ENCODE measurements at regions not wholly inside any gene's neighbourhood (a gene's known extent, or its start where the extent isn't known, plus 50 kb on each side); places are given as distances from the start of the nearest gene placed in this dataset.

DNA sequence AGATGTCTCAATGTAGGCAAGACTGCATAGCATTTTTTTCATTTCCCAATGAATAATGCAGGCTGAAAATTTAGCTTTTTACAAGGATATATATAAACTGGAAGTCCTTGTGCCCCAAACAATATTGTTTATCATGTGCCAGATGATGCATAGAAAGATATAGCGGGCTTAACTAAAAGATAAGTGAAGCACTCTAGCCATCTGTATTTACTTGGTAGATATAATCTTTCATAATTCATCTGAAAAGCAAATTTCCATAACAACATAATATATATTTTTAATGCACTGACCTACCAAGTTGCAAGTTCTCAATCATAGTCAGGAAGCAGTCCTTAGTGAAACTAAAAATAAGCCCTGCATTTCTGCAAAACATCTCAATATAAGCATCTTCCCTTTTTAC is 653.3 kb downstream of the NLGN4X start:
- Histone ChIP-seq H3K27ac (ENCODE audit: insufficient read depth, low read depth, low read length) (no peak overlapping the region), H3K27me3 (ENCODE audit: control insufficient read depth in 2 of 2, insufficient read depth in 2 of 2, low read length in 2 of 2) (no peaks in the 10 kb centered on the region), H3K79me2 (ENCODE audit: control insufficient read depth, insufficient read depth, low read length) (no peaks in the 10 kb centered on the region), H2AFZ (ENCODE audit: low read depth, low read length) (no peak overlapping the region), H3K9ac (replicated peaks; ENCODE audit: extremely low read depth, insufficient read depth, low read length) (no peak overlapping the region), H3K9me1 (replicated peaks; ENCODE audit: control insufficient read depth, extremely low read depth, insufficient read depth, low read length) (no peaks in the 10 kb centered on the region), H3K4me1 (ENCODE audit: control insufficient read depth, extremely low read depth, insufficient read depth, low read length) (no peaks in the 10 kb centered on the region), H4K20me1 (replicated peaks; ENCODE audit: control insufficient read depth, extremely low read depth, insufficient read depth, low read length) (no peaks in the 10 kb centered on the region), H3K36me3 (ENCODE audit: control insufficient read depth in 2 of 2, extremely low read depth in 1 of 2, insufficient read depth in 2 of 2, low read length in 2 of 2) (no peaks in the 10 kb centered on the region), H3K4me2 (ENCODE audit: insufficient read depth, low read length) (no peak overlapping the region), H3K9me3 (replicated peaks; ENCODE audit: control insufficient read depth, insufficient read depth, low read length) (no peaks in the 10 kb centered on the region), H3K4me3 (replicated peaks in 1 of 3; ENCODE audit: insufficient read depth in 1 of 3, low read depth in 1 of 3, low read length in 3 of 3) (no peak overlapping the region)
- dilution Hi-C loops (cut with MboI; ENCODE audit: extremely low pct_ligation_motif_present, low sequenced_read_pairs) = no loop called here
- no TSS peak for BruUV-seq (replicated peaks)
- no peak for FAIRE-seq
- TF ChIP-seq GATA2 (IDR thresholded peaks at IDR 0.05; ENCODE audit: insufficient read depth, insufficient read length, low read depth, low read length) = no peak
- no peak for TF ChIP-seq EZH2 (IDR thresholded peaks at IDR 0.05; ENCODE audit: borderline replicate concordance, low read depth, low read length, severe bottlenecking)
- TF ChIP-seq JUN (IDR thresholded peaks at IDR 0.05; ENCODE audit: borderline replicate concordance, insufficient read depth, insufficient read length, low read depth) = no peak
- no peak for TF ChIP-seq MYC (IDR thresholded peaks at IDR 0.05; ENCODE audit: low read depth, low read length)
- no peak for TF ChIP-seq POLR2A (IDR thresholded peaks at IDR 0.05; ENCODE audit: low read depth, low read length)
- TF ChIP-seq, protein P1, sequence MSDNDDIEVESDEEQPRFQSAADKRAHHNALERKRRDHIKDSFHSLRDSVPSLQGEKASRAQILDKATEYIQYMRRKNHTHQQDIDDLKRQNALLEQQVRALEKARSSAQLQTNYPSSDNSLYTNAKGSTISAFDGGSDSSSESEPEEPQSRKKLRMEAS (IDR thresholded peaks at IDR 0.05; ENCODE audit: insufficient read depth, insufficient read length) = no peak
- no peak for TF ChIP-seq FOS (IDR thresholded peaks at IDR 0.05; ENCODE audit: borderline replicate concordance, insufficient read depth, low read length)
- TF ChIP-seq, protein P2, sequence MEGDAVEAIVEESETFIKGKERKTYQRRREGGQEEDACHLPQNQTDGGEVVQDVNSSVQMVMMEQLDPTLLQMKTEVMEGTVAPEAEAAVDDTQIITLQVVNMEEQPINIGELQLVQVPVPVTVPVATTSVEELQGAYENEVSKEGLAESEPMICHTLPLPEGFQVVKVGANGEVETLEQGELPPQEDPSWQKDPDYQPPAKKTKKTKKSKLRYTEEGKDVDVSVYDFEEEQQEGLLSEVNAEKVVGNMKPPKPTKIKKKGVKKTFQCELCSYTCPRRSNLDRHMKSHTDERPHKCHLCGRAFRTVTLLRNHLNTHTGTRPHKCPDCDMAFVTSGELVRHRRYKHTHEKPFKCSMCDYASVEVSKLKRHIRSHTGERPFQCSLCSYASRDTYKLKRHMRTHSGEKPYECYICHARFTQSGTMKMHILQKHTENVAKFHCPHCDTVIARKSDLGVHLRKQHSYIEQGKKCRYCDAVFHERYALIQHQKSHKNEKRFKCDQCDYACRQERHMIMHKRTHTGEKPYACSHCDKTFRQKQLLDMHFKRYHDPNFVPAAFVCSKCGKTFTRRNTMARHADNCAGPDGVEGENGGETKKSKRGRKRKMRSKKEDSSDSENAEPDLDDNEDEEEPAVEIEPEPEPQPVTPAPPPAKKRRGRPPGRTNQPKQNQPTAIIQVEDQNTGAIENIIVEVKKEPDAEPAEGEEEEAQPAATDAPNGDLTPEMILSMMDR (IDR thresholded peaks at IDR 0.05; ENCODE audit: extremely low read depth in 1 of 2, insufficient read depth in 1 of 2, low read depth in 1 of 2, low read length in 2 of 2) = no peak
- no peak for TF ChIP-seq POLR2AphosphoS5 (IDR thresholded peaks at IDR 0.05; ENCODE audit: insufficient read depth, low read depth, low read length)
- no peak for DNase-seq (ENCODE audit: low read depth, low spot score)
- ChIA-PET POLR2A (no interaction called here), CTCF (no interaction called here)
- intact Hi-C loops (cut with micrococcal nuclease) = no loop called here
